ENCODE measurements at regions not wholly inside any gene's neighbourhood (a gene's known extent, or its start where the extent isn't known, plus 50 kb on each side); places are given as distances from the start of the nearest gene placed in this dataset.

DNA sequence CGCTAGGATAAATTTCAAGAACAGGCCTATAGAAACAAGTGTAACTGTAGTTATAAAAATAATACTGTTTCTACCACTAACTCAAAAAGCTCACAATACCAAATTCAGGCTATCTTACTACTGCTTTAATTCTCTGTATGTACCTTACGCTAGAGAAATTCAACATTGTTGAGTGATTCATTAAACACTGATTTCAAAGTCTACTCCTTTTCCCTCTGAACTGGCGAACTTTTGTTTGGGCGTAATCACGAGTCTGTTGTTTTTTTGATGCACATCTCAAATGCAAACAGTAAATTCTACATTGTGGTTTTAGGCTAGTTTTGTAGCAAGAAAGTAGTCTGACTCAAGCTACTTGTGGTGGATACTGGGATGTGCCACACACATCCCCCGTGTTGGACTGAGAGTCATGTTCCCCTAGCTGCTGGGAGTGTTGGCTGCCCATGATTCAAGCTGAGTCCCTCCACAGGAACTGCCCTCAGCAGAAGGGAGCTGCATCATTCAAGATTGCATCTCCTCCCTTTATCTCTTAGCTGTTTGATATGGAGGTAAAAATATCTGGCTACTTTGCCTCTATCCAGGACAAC, 406.1 kb downstream of the RAPGEF2 start:
- TF ChIP-seq, protein P1, sequence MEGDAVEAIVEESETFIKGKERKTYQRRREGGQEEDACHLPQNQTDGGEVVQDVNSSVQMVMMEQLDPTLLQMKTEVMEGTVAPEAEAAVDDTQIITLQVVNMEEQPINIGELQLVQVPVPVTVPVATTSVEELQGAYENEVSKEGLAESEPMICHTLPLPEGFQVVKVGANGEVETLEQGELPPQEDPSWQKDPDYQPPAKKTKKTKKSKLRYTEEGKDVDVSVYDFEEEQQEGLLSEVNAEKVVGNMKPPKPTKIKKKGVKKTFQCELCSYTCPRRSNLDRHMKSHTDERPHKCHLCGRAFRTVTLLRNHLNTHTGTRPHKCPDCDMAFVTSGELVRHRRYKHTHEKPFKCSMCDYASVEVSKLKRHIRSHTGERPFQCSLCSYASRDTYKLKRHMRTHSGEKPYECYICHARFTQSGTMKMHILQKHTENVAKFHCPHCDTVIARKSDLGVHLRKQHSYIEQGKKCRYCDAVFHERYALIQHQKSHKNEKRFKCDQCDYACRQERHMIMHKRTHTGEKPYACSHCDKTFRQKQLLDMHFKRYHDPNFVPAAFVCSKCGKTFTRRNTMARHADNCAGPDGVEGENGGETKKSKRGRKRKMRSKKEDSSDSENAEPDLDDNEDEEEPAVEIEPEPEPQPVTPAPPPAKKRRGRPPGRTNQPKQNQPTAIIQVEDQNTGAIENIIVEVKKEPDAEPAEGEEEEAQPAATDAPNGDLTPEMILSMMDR (IDR thresholded peaks at IDR 0.05), result no peak
- no peak for TF ChIP-seq ZFX (IDR thresholded peaks at IDR 0.05; ENCODE audit: borderline replicate concordance)

Data from 22Rv1 (cell line).